Suprapubic skin (tissue), 4 donors: ENCODE measurements at regions not wholly inside any gene's neighbourhood (a gene's known extent, or its start where the extent isn't known, plus 50 kb on each side); places are given as distances from the start of the nearest gene placed in this dataset.

Source experiments
- DNase-seq, 2 donors: peaks; one replicate each; pipeline ENCODE4 v3.0.0-alpha.2; 2019; ENCODE audit warnings: low spot score in 2 of 2
- H3K27ac ChIP-seq: fragments of 200-600 bp; sonication (generic); one replicate; pipeline ENCODE4 v1.5.1; 2019
- H3K27me3 ChIP-seq: fragments of 200-600 bp; sonication (generic); one replicate; pipeline ENCODE4 v1.5.1; 2019
- H3K36me3 ChIP-seq: fragments of 200-600 bp; sonication (generic); one replicate; pipeline ENCODE4 v1.5.1; 2019
- H3K4me1 ChIP-seq: fragments of 200-600 bp; sonication (generic); one replicate; pipeline ENCODE4 v1.5.1; 2019
- H3K4me3 ChIP-seq: fragments of 200-600 bp; sonication (generic); one replicate; pipeline ENCODE4 v1.5.1; 2019; ENCODE audit warnings: mild to moderate bottlenecking
- H3K9me3 ChIP-seq: fragments of 200-600 bp; sonication (generic); one replicate; pipeline ENCODE4 v1.5.1; 2019
- CTCF ChIP-seq, 2 donors: fragments of 200-600 bp in 1 of 2; fragments of 450-650 bp in 1 of 2; sonication (generic) in 1 of 2; IDR thresholded peaks; one replicate each; pipeline ENCODE4 v1.5.1; 2016 to 2019; ENCODE audit warnings: antibody characterized with exemption in 2 of 2, mild to moderate bottlenecking in 1 of 2, moderate library complexity in 1 of 2
- EP300 ChIP-seq: sonication (generic); formaldehyde crosslinking; IDR thresholded peaks from one replicate; pipeline ENCODE4 v1.6.1; 2017; ENCODE audit warnings: antibody characterized with exemption
- POLR2A ChIP-seq, 2 donors: fragments of 450-650 bp; IDR thresholded peaks; one replicate each; pipeline ENCODE4 v1.6.1; 2017; ENCODE audit warnings: antibody characterized with exemption in 2 of 2, mild to moderate bottlenecking in 2 of 2, moderate library complexity in 2 of 2
- POLR2AphosphoS5 ChIP-seq, 3 donors: sonication (generic); formaldehyde crosslinking; IDR thresholded peaks; one replicate each; pipeline ENCODE4 v1.6.1; 2017; ENCODE audit warnings: antibody characterized with exemption in 3 of 3
- WGBS: methylation state at CpG from one replicate; pipeline ENCODE4 v1.1.5; 2018; 5-methylcytosine and 5-hydroxymethylcytosine counted together

- no peaks in the 10 kb centered on the region for H3K27me3 ChIP-seq
- no peaks in the 10 kb centered on the region for H3K9me3 ChIP-seq
- H3K27ac ChIP-seq, result no peak overlapping the region
- DNase-seq, result no peak
- TF ChIP-seq POLR2AphosphoS5 (IDR thresholded peaks at IDR 0.05) (no peak), CTCF (IDR thresholded peaks at IDR 0.05) (no peak), POLR2A (IDR thresholded peaks at IDR 0.05) (no peak), EP300 (no peak)
- no peaks in the 10 kb centered on the region for H3K36me3 ChIP-seq
- no peaks in the 10 kb centered on the region for H3K4me1 ChIP-seq
- no peak overlapping the region for H3K4me3 ChIP-seq
These were observed 317.5 kb downstream of the JRKL start for GRCh38 chr11:96707273-96707672.

GRCh38 chr11:96708219-96708878 lies 318.5 kb downstream of the JRKL start:
- Histone ChIP-seq H3K4me3 (no peak overlapping the region), H3K9me3 (no peaks in the 10 kb centered on the region), H3K27me3 (no peaks in the 10 kb centered on the region), H3K36me3 (no peaks in the 10 kb centered on the region), H3K4me1 (no peaks in the 10 kb centered on the region), H3K27ac (no peak overlapping the region)
- no peak for DNase-seq
- 33% methylated on average over 4 of the region's 4 CpGs for WGBS
- no peak for TF ChIP-seq EP300
- no peak for TF ChIP-seq POLR2AphosphoS5 (IDR thresholded peaks at IDR 0.05)
- TF ChIP-seq CTCF (IDR thresholded peaks at IDR 0.05), result no peak
- TF ChIP-seq POLR2A (IDR thresholded peaks at IDR 0.05), result no peak

- no peaks in the 10 kb centered on the region for H3K36me3 ChIP-seq
- WGBS, result 92% methylated on average over 2 of the region's 2 CpGs
- no peaks in the 10 kb centered on the region for H3K27me3 ChIP-seq
- H3K9me3 ChIP-seq, result no peaks in the 10 kb centered on the region
- no peak for DNase-seq
- H3K4me1 ChIP-seq, result no peaks in the 10 kb centered on the region
- no peak overlapping the region for H3K4me3 ChIP-seq
- no peak overlapping the region for H3K27ac ChIP-seq
- TF ChIP-seq POLR2AphosphoS5 (IDR thresholded peaks at IDR 0.05) (no peak), POLR2A (IDR thresholded peaks at IDR 0.05) (no peak), CTCF (IDR thresholded peaks at IDR 0.05) (no peak), EP300 (no peak)
These were observed 323.5 kb downstream of the JRKL start for GRCh38 chr11:96713301-96713700.

GRCh38 chr11:96714689-96715088 lies 324.9 kb downstream of the JRKL start:
- WGBS, result 86% methylated on average over 2 of the region's 2 CpGs
- TF ChIP-seq EP300, result no peak
- TF ChIP-seq POLR2AphosphoS5 (IDR thresholded peaks at IDR 0.05), result no peak
- no peak for TF ChIP-seq POLR2A (IDR thresholded peaks at IDR 0.05)
- TF ChIP-seq CTCF (IDR thresholded peaks at IDR 0.05), result no peak
- Histone ChIP-seq H3K9me3 (no peaks in the 10 kb centered on the region), H3K4me1 (no peaks in the 10 kb centered on the region), H3K4me3 (no peak overlapping the region), H3K27ac (no peak overlapping the region), H3K36me3 (no peaks in the 10 kb centered on the region), H3K27me3 (no peaks in the 10 kb centered on the region)
- DNase-seq, result no peak

GRCh38 chr11:96715208-96715607 lies 325.4 kb downstream of the JRKL start:
- H3K4me1 ChIP-seq, result no peaks in the 10 kb centered on the region
- no peak for DNase-seq
- 11% methylated on average over 3 of the region's 3 CpGs for WGBS
- H3K27me3 ChIP-seq, result no peaks in the 10 kb centered on the region
- H3K27ac ChIP-seq, result no peak overlapping the region
- H3K4me3 ChIP-seq, result no peak overlapping the region
- TF ChIP-seq EP300 (no peak), POLR2A (IDR thresholded peaks at IDR 0.05) (no peak), POLR2AphosphoS5 (IDR thresholded peaks at IDR 0.05) (no peak), CTCF (IDR thresholded peaks at IDR 0.05) (no peak)
- no peaks in the 10 kb centered on the region for H3K9me3 ChIP-seq
- H3K36me3 ChIP-seq, result no peaks in the 10 kb centered on the region
